Ammon's horn (tissue), 1 donor: ENCODE measurements at regions not wholly inside any gene's neighbourhood (a gene's known extent, or its start where the extent isn't known, plus 50 kb on each side); places are given as distances from the start of the nearest gene placed in this dataset.

Source experiments
- DNase-seq: peaks from one replicate; pipeline ENCODE4 v3.0.0-alpha.2; 2016; ENCODE audit warnings: low spot score

DNA sequence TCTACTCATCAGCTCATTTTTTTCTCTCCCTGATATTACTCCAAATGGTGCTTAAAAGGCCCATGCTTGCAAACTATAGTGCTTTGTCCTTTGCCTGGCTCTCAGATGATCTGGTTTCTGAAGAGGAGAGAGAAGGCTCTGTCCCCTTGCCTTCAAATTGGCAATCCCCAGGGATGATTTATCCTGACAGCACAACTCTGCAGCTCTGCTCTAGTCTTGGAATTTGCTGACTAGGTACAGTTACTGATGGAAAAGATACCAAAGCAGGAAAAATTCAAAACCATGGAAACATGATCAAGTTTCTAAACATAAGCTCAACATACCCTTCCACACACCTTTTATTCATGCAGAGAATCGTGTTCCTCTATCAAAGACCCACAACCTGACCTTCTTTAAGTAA, 106.7 kb upstream of the CADPS start:
- DNase-seq: no peak

DNA sequence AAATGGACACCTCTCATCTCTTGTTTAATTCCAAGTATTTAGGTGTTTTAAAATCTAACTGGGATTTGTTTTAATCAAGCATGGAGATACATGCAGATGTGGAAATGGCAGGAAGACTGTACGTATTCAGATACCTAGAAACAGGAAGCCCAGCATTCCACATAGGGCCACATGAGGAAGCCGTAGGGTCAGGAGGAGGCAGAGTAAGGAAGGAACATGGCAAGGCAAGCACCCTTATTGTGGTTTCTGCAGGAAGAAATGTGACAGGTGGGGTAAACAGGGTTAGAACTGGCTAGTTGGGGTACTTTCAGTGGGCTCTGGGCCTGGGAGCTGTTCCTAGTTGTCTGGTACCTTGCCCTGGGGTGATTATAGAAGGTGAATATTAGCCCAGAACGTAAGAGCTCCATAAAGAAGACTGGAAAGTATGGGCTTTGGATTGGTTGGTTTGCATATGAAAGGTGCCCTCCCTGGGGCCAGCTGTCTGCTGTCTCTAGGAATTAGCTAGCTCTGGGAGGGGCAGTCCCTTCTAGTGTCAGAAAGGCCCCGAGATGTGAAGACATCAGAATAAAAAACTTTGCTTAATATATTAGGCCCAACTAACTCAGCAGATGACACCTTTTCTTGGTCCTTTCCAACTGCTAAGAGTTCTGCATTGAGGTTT, 107.7 kb upstream of the CADPS start:
- no peak for DNase-seq

GRCh38 chr3:62986061-62986460, 110.8 kb upstream of the CADPS start:
- no peak for DNase-seq

GRCh38 chr3:62987721-62988120, 112.5 kb upstream of the CADPS start:
- no peak for DNase-seq

DNA sequence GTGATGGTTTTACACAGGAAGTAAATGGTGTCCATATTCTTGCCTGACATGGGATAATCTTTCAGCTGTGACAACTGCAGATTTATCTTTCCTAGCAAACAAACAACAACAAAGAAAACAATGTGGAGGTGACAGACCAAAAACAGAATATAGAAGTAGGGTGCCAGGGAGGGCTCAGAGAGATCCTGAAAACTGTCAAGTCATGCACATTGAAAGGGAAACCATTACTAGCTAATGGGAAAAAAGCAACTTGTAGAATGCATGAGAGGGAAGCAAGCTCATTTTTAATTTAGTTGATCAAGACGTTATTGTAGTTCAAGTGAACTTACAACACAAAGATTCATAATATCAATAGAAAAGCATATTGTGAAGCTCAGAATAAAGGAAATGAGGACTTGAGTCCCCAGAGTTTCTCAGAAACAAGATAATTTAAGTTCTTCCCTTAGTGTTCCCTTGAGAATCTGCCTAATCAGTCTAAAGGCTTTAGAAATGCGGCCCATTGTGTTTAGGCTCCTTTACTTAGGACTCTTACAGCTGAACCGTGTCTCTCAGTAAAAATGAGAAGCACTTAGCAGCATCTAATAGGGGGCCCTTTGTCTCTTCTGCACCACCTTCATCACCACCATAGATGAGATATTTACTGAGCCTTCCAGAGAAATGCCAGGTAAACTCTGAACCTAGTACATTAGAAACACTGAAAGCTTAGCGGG, 115.6 kb upstream of the CADPS start:
- DNase-seq: no peak

DNA sequence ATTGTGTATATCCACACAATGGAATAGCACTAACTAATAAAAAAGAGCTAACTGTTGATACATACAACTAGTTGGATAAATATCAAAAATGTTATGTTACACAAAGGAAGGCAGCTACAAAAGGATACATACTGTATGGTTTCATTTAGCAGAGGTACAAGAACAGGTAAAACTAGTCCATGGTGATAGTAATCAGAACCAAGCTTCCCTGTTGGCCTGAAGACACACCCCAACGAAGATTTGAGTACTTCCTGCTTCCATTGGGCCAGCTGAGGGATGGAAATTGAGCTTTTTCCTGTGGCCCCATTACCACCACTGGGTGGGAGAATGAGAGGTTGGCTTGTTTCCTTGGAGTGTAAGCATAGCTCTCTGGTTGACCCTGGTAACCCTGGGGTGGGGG, 117.3 kb upstream of the CADPS start:
- DNase-seq: no peak

- DNase-seq: no peak
Measured at GRCh38 chr3:62995119-62995518, 119.9 kb upstream of the CADPS start.

GRCh38 chr3:62995530-62995929, 120.3 kb upstream of the CADPS start:
- DNase-seq: no peak

DNA sequence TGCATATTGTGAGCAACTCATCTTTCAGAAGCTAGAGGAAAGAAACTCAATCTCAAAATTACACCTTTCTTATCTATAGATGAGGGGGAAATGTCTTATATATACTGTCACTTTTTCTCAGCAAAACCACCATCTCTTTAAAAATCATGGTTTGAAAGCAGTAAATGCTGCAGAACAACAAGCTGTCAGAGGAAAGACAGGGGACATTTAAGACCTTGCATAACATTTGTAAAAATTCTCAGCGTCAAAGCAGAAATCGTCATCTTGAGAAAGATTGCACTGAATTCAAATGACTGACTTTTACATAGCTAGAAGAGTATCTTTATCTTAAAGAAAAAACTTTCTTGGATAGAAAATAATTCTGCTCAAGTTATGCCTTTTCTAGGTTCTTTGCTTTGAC, 122.2 kb upstream of the CADPS start:
- DNase-seq: no peak

DNA sequence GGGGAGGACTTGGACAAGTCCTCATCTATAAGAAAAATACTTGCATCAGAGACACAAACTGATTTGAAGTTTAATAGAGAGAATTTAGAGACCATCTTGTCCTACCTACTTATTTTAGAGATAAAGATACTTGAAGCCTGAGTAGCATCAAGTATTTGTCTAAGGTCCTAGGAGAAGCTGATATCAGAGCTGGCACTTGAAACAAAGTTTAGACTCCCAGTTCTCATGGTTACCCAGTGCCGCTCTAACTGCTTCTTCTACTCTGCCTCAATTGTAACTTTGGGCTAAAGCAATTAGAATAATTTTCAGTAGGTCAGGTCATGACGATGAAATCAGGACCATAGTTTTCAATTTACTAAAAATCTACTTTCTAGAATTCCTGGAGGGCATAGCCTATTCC, 123.9 kb upstream of the CADPS start:
- no peak for DNase-seq

DNA sequence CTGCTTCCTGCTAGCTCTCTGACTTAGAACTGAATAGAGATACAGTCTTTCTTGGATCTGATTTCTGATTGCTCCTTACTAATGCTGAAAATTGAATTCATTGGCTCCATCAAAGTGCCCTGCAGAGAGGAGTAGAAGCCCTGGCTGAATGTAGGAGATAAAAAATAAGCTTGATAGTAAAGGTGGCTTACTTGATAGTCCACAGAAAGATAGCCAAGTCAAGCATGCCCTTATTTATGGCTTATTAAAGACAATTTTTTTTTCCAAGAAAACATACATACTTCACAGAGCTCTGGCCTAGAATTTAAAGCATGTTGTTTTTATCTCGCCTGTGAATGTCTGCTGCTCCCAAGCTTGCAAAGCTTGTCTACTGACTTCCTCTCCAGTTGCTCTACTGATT, 124.6 kb upstream of the CADPS start:
- no peak for DNase-seq

GRCh38 chr3:63004448-63004847, 129.2 kb upstream of the CADPS start:
- DNase-seq: no peak

- DNase-seq: peak; percentile 66
Measured at GRCh38 chr3:63015614-63016309, 140.5 kb upstream of the CADPS start.

GRCh38 chr3:63022114-63022513, 146.9 kb upstream of the CADPS start:
- DNase-seq: no peak

- no peak for DNase-seq
Measured at GRCh38 chr3:63026722-63027121, 151.5 kb upstream of the CADPS start.

- DNase-seq: no peak
Measured at GRCh38 chr3:63029326-63029725, 154.1 kb upstream of the CADPS start.

DNA sequence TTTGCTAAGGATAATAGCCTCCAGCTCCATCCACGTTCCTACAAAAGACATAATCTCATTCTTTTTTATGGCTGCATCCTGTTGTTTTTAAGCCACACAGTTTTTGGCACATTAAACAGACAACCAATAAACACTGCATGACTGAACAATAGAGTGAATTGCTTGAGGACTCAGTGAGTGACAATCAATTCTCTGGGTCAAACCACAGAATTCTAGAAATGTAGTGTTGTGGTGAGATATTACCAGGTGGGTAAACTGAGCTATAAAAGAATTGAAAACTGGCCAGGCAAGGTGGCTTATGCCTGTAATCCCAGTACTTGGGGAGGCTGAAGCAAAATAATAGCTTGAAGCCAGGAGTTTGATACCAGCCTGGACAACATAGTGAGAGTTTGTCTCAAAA, 154.7 kb upstream of the CADPS start:
- no peak for DNase-seq

GRCh38 chr3:63030666-63031065, 155.4 kb upstream of the CADPS start:
- DNase-seq: no peak

DNA sequence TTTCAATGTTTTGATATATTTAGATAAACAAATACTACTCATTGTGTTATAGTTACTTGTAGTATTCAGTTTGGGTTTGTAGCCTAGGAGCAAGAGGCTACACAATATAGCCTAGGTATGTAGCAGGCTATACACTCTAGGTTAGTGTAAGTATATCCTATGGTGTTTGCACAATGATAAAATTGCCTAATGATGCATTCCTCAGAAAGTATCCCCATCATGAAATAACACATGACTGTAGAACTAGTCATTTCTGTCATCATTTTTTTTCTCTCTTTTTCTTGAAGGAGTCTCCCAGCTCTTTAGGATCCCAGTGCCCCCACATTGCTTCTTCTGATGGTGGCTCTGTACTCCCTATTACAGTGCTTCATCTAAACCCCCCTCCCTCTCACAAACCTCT, 157.7 kb upstream of the CADPS start:
- no peak for DNase-seq

- DNase-seq: no peak
Measured at GRCh38 chr3:63034101-63034500, 158.9 kb upstream of the CADPS start.

GRCh38 chr3:63037116-63037515, 161.9 kb upstream of the CADPS start:
- no peak for DNase-seq

GRCh38 chr3:63042833-63043232, 167.6 kb upstream of the CADPS start:
- no peak for DNase-seq

DNA sequence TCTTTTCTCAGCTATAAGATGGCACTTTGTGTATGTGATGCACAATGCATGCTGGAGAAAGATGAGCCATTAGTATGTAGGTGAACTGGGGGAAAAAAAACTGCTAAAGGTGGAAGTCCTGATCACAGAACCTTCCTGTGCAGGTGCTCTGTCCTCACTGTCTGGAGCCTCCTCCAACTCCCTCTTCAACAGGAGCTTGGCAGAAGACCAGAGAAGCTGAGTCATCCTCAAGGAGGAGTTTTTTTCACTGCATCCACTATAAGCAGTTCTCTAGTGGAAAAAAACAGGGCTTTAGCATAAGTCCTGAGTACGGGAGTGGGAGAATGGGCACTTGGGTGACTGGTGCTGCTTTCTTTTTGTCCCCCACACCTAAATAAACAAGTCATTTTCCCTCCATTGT, 168.4 kb upstream of the CADPS start:
- no peak for DNase-seq
